Astrocyte of the cerebellum (primary cell): ENCODE measurements at regions not wholly inside any gene's neighbourhood (a gene's known extent, or its start where the extent isn't known, plus 50 kb on each side); places are given as distances from the start of the nearest gene placed in this dataset.

Experiments used
- DNase-seq: peaks from one replicate; pipeline ENCODE4 v3.0.0-alpha.2; 2011; ENCODE audit warnings: low read depth
- H3K4me3 ChIP-seq: 2 replicates; pipeline ENCODE4 v1.5.1; 2011; ENCODE audit warnings: mild to moderate bottlenecking, low read depth, low read length, moderate library complexity
- in situ Hi-C: cut with HindIII; loops from 2 replicates; pipeline ENCODE4 v1.10.0; 2017; ENCODE audit warnings: low sequenced_read_pairs
- TF ChIP-seq, protein P1 (sequence below): IDR thresholded peaks from 2 replicates; pipeline ENCODE4 v1.5.1; 2012; ENCODE audit warnings: low read length, low read depth, moderate library complexity, mild to moderate bottlenecking; ENCODE audit errors: missing control alignments

DNA sequence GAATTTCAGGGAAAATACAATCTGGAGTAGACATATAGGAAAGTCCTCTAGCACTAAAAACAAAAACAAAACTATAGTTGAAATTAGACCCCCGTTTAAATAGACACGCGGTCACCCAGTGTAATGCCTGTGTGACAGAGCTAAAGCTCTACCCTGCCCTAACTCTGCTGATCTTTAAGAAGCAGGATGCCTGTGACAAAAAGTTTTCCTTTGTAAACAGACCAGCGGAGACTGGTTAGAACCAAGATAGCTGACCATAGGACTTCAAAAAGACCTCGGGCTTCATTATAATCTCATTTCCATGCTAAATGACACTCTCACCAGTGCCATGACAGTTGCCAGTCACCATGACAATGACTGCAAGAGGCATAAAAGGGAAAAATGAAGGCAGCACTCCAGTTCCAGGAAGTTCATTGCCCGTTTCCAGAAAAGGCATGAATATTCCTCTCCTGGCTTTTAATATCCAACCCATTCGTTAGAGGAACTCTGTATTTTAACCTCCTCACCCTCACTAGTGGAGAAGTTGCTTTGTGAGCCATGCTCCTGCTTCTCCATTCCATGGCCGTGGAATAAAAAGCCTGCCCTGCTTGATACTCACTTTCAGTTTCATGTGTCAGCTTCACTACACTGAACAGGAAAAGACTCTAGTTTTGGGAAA is 157.2 kb upstream of the COPS8 start:
- TF ChIP-seq, protein P1, sequence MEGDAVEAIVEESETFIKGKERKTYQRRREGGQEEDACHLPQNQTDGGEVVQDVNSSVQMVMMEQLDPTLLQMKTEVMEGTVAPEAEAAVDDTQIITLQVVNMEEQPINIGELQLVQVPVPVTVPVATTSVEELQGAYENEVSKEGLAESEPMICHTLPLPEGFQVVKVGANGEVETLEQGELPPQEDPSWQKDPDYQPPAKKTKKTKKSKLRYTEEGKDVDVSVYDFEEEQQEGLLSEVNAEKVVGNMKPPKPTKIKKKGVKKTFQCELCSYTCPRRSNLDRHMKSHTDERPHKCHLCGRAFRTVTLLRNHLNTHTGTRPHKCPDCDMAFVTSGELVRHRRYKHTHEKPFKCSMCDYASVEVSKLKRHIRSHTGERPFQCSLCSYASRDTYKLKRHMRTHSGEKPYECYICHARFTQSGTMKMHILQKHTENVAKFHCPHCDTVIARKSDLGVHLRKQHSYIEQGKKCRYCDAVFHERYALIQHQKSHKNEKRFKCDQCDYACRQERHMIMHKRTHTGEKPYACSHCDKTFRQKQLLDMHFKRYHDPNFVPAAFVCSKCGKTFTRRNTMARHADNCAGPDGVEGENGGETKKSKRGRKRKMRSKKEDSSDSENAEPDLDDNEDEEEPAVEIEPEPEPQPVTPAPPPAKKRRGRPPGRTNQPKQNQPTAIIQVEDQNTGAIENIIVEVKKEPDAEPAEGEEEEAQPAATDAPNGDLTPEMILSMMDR: no peak
- no peak for DNase-seq
- in situ Hi-C loops: no loop called here
- H3K4me3 ChIP-seq: peak overlapping the region; percentile 17

DNA sequence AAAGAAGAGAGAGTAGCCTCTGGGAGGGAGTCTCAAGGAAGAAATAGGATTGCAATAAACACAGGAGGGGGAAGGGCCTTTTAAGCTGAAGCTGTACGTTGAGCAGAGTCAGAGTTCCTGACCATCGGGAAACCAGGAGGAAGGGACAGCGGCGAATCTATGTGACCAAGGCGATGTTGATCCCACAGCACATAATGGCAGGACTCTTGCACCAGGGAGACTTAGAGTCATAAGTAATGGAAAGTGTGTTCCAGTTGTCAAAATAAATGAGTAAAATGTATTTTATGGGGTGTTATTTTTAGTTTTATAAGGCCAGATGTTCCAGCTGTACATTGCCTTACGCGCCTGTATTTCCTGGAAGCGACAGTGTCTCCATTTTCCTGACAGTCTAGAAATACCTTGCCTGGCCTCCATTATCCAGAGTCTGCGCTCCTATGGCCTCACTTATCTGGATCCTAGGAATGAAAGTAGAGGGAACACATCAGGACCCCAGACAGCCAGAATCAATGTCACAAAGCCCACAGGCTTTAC is 152.8 kb upstream of the COPS8 start:
- no peak for DNase-seq
- TF ChIP-seq, protein P1: no peak
- no peak overlapping the region for H3K4me3 ChIP-seq
- in situ Hi-C loops: no loop called here

DNA sequence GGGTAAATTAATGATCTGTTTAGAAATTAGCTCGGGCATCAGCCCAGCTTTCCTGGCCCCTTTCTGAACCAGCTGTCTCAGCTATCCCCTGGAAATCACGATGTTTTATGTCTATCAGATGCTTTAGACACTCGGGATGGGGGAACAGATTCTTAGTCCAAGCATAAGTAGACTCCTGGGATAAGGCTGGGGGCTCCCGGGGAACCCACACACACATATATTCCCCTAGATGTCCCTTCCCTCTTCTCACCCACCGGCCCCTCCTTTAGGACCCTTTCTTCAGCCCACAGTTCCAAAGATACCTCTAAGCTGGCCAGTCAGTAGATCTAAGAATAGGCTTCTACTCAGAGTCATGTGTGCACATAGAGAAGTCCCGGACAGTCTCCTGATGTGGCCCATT is 151.5 kb upstream of the COPS8 start:
- in situ Hi-C loops: no loop called here
- TF ChIP-seq, protein P1: no peak
- DNase-seq: no peak
- H3K4me3 ChIP-seq: no peak overlapping the region

DNA sequence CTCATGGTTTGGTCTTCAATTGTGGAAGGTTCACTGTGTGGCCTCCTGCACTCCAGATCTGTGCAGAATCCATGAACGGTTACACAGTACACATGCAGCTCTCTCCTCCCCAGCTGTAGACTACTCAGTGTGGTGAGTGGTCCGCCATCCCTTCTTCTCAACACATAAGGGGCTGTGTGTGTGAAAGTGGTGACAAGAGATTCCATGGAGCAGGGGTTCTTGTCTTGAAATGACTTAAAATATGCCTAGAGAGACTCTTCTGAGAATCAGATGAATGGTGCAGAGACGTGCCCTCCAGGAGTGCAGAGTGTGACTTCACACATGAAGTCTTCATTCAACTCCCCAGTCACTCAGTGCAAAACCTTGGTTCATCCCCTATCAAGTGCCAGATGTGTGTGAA is 151.0 kb upstream of the COPS8 start:
- DNase-seq: no peak
- in situ Hi-C loops: no loop called here
- no peak overlapping the region for H3K4me3 ChIP-seq
- TF ChIP-seq, protein P1: no peak

DNA sequence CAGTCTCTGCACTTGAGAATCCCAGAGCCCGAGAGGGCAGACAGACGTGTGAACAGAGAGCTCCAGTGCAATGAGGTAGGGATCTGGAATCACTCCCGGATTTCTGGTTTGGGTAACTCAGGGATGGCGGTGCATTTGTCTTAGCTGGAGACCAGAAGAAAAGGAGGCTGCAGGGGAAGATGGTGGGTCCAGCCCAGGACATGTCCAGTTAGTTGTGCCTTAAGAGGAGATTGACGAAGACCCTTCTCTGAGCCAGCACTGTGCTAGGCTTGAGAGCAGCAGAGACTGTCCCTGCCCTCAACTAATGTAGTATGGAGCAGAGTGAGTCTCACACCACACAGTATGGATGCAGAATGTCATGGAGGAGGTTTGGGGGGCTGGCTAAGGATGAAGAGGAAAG is 150.6 kb upstream of the COPS8 start:
- TF ChIP-seq, protein P1: no peak
- H3K4me3 ChIP-seq: no peak overlapping the region
- no peak for DNase-seq
- in situ Hi-C loops: no loop called here

DNA sequence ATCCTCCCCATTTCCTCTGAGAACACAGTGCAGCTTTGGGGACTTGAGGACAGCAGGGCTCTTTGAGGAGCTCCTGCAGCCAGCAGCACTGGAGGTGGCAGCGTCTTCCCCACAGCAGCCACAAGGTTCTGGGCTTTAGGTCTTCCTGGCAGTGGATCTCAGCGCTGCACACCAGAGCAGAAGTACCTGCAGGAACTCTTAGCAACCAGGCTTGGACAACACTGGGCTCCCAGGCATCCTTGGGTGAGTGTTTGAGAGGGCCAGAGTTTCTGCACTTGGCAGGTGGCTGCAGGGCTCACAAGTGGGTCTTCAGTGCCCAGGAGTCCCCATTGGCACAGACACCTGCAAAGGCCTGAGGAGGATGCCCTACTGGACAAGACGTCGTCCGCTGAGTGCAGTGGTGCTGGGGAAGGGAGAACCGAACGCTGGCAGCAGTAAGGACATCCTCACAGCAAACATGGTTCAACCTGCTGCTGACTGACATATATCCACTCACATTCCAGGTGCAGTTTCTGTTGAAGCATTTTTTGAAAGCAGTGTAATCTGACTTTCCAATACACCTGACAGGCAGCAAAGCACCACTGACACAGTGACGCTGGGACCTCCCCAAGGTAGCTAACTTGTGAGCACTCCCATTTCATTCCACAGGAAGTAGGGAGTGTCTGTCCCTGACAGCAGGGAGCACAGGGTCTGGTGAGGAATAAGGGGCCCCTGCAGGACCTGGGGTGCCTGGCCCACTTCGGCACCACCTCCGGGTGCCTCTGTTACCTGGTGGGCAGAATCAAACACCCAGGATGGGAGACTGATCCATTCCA is 149.9 kb upstream of the COPS8 start:
- in situ Hi-C loops: no loop called here
- TF ChIP-seq, protein P1: no peak
- no peak for DNase-seq
- no peak overlapping the region for H3K4me3 ChIP-seq
